Ascending aorta (tissue), 2 donors: ENCODE measurements at regions not wholly inside any gene's neighbourhood (a gene's known extent, or its start where the extent isn't known, plus 50 kb on each side); places are given as distances from the start of the nearest gene placed in this dataset.
"Not testable (repeated sequence)": the region's sequence is repeated elsewhere in the genome, so short reads cannot be mapped to it uniquely, and the experiment has no call there.

Experiments used
- DNase-seq, 2 donors: peaks; one replicate each; pipeline ENCODE4 v3.0.0-alpha.2; 2019; ENCODE audit warnings: low spot score in 2 of 2
- H3K27ac ChIP-seq, 2 donors: fragments of 200-600 bp; sonication (generic); one replicate each; pipeline ENCODE4 v1.5.1; 2016 to 2017; ENCODE audit warnings: mild to moderate bottlenecking in 1 of 2
- H3K27me3 ChIP-seq: fragments of 200-600 bp; sonication (generic); one replicate; pipeline ENCODE4 v1.5.1; 2017
- H3K36me3 ChIP-seq, 2 donors: fragments of 200-600 bp; sonication (generic); one replicate each; pipeline ENCODE4 v1.5.1; 2016
- H3K4me1 ChIP-seq, 2 donors: fragments of 200-600 bp; sonication (generic); one replicate each; pipeline ENCODE4 v1.5.1; 2016 to 2017; ENCODE audit warnings: mild to moderate bottlenecking in 1 of 2
- H3K4me3 ChIP-seq, 2 donors: fragments of 200-600 bp; sonication (generic); one replicate each; pipeline ENCODE4 v1.5.1; 2016 to 2017; ENCODE audit warnings: mild to moderate bottlenecking in 1 of 2
- H3K9me3 ChIP-seq, 2 donors: fragments of 200-600 bp; sonication (generic); one replicate each; pipeline ENCODE4 v1.5.1; 2016
- intact Hi-C: fragments of 100-400 bp; cut with DNase I; formaldehyde crosslinking; loops from one replicate; pipeline ENCODE4 v1.15.1; 2023
- TF ChIP-seq, protein P1 (sequence below), 3 experiments: fragments of 200-600 bp in 2 of 3; fragments of 450-650 bp in 1 of 3; sonication (generic) in 2 of 3; IDR thresholded peaks; one replicate each; pipeline ENCODE4 v1.5.1; 2016 to 2019; ENCODE audit warnings: antibody characterized with exemption in 3 of 3, mild to moderate bottlenecking in 1 of 3, moderate library complexity in 1 of 3

GRCh38 chr11:37259734-37260133, 661.7 kb upstream of the RAG2 start:
- TF ChIP-seq, protein P1, sequence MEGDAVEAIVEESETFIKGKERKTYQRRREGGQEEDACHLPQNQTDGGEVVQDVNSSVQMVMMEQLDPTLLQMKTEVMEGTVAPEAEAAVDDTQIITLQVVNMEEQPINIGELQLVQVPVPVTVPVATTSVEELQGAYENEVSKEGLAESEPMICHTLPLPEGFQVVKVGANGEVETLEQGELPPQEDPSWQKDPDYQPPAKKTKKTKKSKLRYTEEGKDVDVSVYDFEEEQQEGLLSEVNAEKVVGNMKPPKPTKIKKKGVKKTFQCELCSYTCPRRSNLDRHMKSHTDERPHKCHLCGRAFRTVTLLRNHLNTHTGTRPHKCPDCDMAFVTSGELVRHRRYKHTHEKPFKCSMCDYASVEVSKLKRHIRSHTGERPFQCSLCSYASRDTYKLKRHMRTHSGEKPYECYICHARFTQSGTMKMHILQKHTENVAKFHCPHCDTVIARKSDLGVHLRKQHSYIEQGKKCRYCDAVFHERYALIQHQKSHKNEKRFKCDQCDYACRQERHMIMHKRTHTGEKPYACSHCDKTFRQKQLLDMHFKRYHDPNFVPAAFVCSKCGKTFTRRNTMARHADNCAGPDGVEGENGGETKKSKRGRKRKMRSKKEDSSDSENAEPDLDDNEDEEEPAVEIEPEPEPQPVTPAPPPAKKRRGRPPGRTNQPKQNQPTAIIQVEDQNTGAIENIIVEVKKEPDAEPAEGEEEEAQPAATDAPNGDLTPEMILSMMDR (IDR thresholded peaks at IDR 0.05), result no peak
- H3K27me3 ChIP-seq, result no peaks in the 10 kb centered on the region
- no peak for DNase-seq
- H3K4me3 ChIP-seq, result no peak overlapping the region
- no peaks in the 10 kb centered on the region for H3K36me3 ChIP-seq
- no peak overlapping the region for H3K27ac ChIP-seq
- H3K9me3 ChIP-seq, result no peaks in the 10 kb centered on the region
- H3K4me1 ChIP-seq, result no peaks in the 10 kb centered on the region
- intact Hi-C loops, result no loop called here

- TF ChIP-seq, protein P1 (IDR thresholded peaks at IDR 0.05), result no peak
- Histone ChIP-seq H3K4me3 (no peak overlapping the region), H3K27me3 (no peaks in the 10 kb centered on the region), H3K36me3 (no peaks in the 10 kb centered on the region), H3K9me3 (no peaks in the 10 kb centered on the region), H3K4me1 (no peaks in the 10 kb centered on the region), H3K27ac (no peak overlapping the region)
- no peak for DNase-seq
- intact Hi-C loops, result no loop called here
These were observed 650.1 kb upstream of the RAG2 start for GRCh38 chr11:37248145-37248544.

DNA sequence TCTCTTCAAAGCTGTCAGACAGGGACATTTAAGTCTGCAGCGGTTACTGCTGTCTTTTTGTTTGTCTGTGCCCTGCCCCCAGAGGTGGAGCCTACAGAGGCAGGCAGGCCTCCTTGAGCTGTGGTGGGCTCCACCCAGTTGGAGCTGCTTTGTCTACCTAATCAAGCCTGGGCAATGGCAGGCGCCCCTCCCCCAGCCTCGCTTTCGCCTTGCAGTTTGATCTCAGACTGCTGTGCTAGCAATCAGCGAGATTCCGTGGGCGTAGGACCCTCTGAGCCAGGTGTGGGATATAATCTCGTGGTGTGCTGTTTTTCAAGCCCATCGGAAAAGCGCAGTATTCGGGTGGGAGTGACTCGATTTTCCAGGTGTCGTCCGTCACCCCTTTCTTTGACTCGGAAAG, 648.1 kb upstream of the RAG2 start:
- H3K27ac ChIP-seq, H3K4me1 ChIP-seq, H3K4me3 ChIP-seq, H3K27me3 ChIP-seq, H3K36me3 ChIP-seq, intact Hi-C loops, H3K9me3 ChIP-seq, DNase-seq: not testable (repeated sequence)

DNA sequence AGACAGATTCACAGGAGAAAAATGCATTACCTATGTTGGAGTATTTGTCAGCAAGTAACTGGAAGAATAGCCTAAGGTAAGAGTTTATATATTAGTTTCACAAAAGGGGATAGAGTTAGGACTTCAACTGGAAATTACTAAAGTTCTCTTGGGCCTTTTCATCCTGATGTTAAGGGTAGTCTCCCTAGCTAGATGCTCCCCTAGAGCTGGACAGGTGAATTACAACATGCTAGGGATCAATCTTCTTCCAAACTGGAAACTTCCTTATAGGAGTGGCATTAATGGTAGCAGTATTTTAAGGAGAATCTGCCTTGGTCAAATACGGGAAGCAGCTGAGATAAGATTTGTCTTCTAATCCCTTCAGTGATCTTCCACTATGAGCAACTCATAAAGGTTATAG, 632.8 kb upstream of the RAG2 start:
- H3K36me3 ChIP-seq, result no peaks in the 10 kb centered on the region
- TF ChIP-seq, protein P1 (IDR thresholded peaks at IDR 0.05), result no peak
- no peaks in the 10 kb centered on the region for H3K27me3 ChIP-seq
- H3K9me3 ChIP-seq, result no peaks in the 10 kb centered on the region
- no peak overlapping the region for H3K4me3 ChIP-seq
- intact Hi-C loops, result no loop called here
- DNase-seq, result no peak
- H3K4me1 ChIP-seq, result no peaks in the 10 kb centered on the region
- H3K27ac ChIP-seq, result no peak overlapping the region

DNA sequence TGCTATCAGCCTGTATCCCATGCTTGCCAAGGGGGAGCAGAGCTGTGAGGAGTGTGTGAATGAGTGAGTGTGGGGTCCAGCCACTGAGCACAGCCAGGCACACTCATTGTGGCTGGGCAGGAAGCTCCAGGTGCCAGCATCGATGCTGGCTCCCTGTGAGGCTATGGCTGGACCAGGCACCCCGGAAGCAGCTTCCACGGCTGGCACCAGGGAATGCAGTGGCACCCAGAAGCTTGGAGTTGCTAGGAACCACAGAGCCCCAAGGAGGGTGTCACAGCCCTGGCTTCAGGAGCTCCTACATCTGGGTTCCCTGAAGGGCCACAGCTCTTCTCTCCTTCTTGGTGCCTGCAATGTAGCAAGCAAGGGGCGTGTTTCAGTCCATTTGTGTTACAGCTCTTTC, 625.9 kb upstream of the RAG2 start:
- TF ChIP-seq, protein P1 (IDR thresholded peaks at IDR 0.05), result no peak

DNA sequence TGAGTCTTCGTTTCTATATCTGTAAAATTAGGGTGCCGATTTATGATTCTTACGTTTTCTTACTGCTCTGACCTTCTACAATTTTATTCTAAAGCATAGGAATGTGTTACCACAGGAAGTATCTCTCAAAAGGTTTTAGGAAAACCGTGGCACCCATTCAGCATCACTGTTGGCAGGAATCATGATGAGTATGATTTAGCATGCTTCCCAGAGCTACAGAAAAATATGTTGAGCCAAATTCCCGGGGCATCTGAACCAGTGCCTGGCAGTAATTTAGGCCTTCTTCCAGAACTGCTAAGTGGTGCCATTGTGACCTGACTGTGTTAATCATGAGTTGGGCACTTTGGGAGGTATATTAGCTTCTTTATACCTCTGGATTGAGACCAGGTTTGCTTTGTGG, 605.0 kb upstream of the RAG2 start:
- H3K27me3 ChIP-seq, result no peaks in the 10 kb centered on the region
- intact Hi-C loops, result no loop called here

More for the DNA sequence above, 625.9 kb upstream of the RAG2 start:
- Histone ChIP-seq H3K4me3 (no peak overlapping the region), H3K9me3 (no peaks in the 10 kb centered on the region), H3K4me1 (no peaks in the 10 kb centered on the region), H3K27ac (no peak overlapping the region), H3K36me3 (no peaks in the 10 kb centered on the region), H3K27me3 (no peaks in the 10 kb centered on the region)
- no peak for DNase-seq
- intact Hi-C loops, result no loop called here

More for the DNA sequence above, 605.0 kb upstream of the RAG2 start:
- Histone ChIP-seq H3K4me1 (no peaks in the 10 kb centered on the region), H3K36me3 (no peaks in the 10 kb centered on the region), H3K4me3 (no peak overlapping the region), H3K27ac (no peak overlapping the region), H3K9me3 (no peaks in the 10 kb centered on the region)
- TF ChIP-seq, protein P1 (IDR thresholded peaks at IDR 0.05), result no peak
- DNase-seq, result no peak
